HG02678 (cell line): ENCODE measurements at regions not wholly inside any gene's neighbourhood (a gene's known extent, or its start where the extent isn't known, plus 50 kb on each side); places are given as distances from the start of the nearest gene placed in this dataset.

Experiments
- ATAC-seq: cut with Tn5 transposase; IDR thresholded peaks from one replicate; pipeline ENCODE4 v1.9.1; 2021; ENCODE audit warnings: mild to moderate bottlenecking, moderate library complexity; ENCODE audit not compliant: unreplicated experiment

- ATAC-seq = no peak
Measured at GRCh38 chr3:162096874-162097273, 600.3 kb downstream of the OTOL1 start.

- no peak for ATAC-seq
Measured at GRCh38 chr3:162103808-162104207, 607.2 kb downstream of the OTOL1 start.

DNA sequence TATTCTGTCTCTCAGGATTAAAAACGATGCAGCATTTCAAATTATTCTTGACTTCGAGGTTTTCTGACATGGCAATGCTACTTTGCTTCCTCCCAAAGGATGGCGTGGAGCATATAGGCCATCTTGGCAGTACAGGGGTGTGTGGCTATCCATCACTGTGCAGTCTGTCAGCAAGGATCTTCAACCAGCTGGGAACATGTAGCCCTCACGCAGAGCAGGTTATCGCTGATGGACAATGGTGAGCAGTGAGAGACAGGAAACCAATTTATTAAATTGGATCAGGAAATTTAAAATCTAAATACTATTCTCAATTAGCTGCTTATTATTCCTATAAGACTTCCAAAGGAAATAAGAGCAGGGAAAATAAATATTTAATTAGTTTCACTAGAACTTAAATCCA is 615.3 kb downstream of the OTOL1 start:
- no peak for ATAC-seq

DNA sequence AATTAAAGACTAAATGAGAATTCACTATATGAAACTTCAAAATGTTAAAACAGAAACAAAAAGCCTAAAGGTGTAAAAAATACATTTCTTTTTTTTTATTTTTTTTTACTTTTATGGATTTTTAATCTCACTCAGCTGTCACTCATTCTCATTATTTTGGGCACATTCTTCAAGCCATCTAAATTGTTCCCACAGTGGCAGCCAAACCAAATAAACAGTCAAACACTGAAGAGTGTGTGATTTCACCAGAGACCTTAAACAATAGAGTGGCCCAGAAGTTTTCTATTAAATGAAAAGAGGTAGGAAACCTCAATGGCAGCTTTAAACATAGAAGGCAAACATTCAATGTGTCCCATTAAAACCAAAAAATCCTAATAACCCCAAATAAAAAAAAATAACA is 616.1 kb downstream of the OTOL1 start:
- ATAC-seq = no peak

DNA sequence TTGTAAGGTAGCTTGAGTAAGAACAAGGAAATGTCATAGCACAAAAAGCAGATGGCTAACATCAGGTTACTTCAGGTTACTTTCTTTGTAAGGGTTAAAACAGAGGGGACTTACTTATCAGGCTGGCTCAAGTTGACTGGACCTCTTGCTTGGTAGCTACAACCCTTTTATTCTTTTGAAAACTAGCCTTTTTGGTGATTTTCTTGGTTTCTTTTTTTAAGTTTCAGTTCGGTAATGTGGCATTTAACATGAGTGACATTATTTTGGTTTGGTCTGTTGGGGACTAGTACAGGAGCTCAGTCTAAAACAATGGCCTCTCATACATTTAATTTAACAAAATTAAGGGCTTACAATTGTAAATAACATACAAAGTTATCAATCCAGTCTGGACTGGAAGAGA is 621.4 kb downstream of the OTOL1 start:
- ATAC-seq = no peak

- ATAC-seq = no peak
Measured at GRCh38 chr3:162119651-162120050, 623.0 kb downstream of the OTOL1 start.

GRCh38 chr3:162122405-162122804 is 625.8 kb downstream of the OTOL1 start:
- ATAC-seq = no peak

- no peak for ATAC-seq
Measured at GRCh38 chr3:162125790-162126189, 629.2 kb downstream of the OTOL1 start.

GRCh38 chr3:162130582-162130981 is 634.0 kb downstream of the OTOL1 start:
- no peak for ATAC-seq

DNA sequence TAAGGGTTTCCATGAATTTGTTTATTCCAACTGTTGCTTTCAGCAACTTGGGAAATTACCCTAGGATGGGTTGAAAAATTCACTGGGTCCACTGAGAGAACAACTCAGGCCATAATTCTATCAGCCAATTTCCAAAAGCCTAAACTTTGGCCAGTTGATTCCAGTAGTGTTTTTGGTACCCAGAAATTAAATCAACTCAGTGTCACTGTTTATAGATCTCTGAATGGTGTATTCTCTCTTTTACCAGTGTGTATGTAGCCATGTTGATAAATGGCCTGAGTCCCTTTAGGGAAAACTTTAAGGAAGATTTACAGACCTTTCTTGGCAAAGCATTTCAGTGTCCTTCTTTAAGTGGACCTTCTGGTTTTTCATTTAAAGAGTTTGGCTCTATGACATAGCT is 636.4 kb downstream of the OTOL1 start:
- no peak for ATAC-seq

DNA sequence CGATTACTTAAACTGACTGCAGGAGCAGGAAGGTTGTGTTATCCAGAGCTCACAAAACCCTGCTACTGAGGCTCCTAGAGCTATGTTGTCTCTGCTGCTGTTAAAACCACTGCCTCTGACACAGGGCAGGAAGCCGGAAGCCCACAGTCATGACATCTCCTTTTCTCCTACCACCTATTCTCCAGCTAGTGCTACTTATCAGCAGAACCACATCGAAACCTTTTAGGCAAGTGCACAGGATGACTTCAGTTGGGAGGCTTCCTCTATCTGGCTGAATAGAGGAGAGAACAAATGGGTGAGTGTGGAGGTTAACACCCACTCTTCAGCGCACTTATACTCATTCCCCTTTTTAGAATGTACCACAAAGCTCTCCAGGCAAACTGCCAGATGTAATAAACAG is 638.0 kb downstream of the OTOL1 start:
- no peak for ATAC-seq

GRCh38 chr3:162136136-162136535 is 639.5 kb downstream of the OTOL1 start:
- ATAC-seq = no peak

DNA sequence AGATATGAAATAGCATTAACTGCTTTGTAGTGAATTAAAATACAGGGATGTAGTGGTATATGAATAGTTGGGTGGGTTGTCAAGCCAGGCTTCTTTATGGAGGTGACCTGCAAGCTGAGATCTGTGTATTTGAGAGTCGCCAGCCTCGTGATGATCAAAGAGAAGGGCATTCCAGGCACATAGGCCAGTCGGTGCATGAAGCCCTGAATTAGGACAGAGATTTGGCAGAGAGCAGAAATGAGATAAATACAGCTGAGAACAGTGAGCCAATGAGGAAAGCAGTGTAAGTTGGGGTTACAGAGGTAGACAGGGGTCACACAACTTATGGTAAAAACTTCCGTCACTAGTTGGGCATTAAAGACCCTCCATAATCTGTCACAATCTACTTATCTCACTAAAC is 641.9 kb downstream of the OTOL1 start:
- ATAC-seq = no peak

DNA sequence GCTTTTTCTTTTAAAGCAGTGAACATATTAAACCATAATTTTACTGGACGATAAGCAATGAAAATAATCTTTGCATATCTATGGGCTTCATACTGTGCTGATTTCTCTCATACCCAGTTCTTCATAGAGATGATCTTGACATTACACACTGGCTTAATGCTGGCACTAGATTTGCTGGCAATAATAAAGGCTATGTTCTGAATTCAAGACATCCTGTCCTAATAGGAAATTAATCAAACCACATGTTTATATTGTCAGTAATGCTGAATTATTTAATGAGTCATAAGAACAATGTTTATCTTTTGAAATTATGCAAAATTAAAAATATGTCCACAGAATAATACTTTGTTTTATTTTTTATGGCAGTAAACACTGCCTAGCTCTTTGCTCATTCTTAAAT is 643.2 kb downstream of the OTOL1 start:
- ATAC-seq = no peak

- no peak for ATAC-seq
Measured at GRCh38 chr3:162141272-162141791, 644.7 kb downstream of the OTOL1 start.

DNA sequence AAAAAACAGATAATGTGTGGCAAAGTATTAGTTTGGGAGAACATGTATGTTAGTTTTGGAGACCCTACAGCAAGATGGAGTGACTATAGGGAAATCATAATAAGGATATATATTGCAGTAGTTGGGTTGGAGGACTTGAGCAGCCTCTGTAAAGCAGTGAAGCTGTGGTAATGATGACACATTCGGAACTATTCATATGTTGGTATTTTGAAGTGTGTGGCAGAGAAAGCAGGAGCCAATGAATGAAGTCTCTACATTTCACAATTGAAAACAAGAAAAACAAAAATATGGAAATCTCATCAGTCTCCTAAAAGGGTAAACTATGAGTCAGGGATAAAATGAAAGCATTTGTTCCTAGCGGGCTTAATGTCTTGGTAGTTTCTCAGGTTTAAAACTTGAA is 645.9 kb downstream of the OTOL1 start:
- ATAC-seq = no peak

DNA sequence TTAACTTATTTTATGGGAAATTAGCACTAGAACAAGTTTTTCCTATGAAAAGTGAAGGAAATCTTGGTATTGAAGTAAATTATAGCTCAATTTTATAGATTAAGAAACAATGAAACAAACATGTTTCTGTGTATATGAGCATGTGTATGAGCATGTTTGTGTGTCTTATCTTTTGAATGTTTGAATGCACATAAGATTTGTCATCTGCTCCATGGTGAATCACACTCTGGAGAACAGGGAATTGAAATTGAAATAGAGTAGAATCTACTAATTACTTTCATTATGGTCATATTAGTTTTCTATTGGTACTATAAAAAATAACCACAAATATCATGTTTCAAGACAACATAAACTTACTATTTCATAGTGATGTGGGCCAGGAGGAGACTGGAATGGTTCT is 646.6 kb downstream of the OTOL1 start:
- ATAC-seq = no peak

DNA sequence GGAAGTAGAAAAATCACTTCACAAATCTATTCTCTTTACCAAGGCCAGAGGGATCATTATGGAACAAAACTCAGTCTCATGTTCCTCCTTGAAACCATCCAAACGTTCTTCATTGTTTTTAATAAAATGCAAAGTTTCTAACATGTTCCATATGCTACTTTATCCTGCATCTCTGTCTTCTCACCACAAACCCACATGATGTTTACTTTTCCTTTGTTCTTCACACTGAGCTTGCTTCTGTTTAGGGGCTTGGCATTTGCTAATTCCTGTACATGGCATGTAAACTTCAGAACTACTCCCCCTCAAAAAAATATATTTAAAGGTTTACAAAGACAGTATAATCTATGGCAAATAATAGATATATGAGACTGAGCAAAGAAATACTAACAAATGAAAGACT is 651.4 kb downstream of the OTOL1 start:
- ATAC-seq = no peak

DNA sequence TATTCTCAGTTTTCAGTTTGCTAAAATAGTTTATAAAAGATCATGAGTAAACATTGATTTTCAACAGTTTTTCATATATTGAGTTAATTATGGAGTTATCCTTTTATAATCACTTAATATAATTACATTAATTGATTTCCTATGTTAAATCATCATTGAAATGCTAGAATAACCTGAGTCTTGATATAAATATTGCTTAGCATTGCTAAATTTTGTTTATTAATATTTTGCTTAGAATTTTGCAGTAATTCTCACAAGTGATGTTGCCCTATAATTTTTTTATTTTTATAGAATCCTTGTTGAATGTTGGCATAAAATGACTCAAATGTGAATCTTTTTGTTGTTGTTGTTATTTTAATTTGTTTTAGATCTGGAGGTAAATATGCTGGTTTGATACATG is 654.2 kb downstream of the OTOL1 start:
- no peak for ATAC-seq

DNA sequence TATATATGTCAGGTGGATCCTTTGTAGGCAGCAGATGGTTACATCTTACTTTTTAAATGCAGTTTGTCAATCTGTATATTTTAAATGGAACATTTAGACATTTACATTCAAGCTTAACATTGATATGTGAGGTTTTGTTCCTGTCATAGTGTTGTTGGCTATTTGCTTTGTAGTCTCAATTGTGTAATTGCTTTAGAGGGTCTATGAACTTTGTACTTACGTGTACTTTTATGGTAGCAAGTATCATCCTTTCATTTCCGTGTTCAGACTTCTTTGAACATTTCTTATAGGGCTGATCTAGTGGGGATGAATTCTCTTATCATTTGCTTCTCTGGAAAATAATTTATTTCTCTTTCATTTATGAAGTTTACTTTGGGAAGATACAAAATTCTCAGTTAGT is 656.0 kb downstream of the OTOL1 start:
- ATAC-seq = no peak

DNA sequence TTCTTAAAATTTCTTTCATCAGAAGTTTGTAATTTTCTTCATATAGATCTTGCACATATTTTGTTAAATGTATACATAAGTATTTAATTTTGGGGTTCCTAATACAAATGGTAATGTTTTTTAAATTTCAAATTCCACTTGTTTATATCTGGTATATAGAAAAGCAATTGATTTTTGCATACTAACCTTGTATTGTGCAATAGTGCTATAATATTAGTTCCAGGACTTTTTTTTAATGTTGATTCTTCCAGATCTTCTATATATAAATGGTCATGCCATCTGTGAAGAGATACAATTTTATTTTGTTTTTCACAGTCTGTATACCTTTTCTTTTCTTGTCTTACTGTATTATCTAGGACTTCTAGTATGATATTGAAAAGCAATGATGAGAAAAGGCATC is 665.0 kb downstream of the OTOL1 start:
- ATAC-seq = no peak

DNA sequence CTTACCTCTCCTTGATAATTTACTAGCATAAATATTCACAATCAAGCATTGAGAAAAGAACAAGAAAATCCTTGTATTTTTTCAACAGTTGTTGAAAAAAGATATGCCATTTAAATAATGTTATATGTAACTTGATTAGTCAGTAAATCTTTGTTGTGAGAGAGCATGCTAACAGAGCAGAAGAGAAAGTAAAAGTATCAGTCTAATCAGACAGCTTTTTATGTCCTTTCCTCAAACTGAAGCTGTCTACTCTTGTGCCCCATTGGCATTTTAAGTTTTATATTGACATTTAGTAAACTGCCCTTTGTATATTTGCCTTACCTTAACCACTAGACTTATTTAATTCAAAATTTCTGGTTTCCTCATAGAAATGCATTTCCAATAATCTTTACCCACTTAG is 668.7 kb downstream of the OTOL1 start:
- ATAC-seq = no peak

GRCh38 chr3:162166543-162166942 is 669.9 kb downstream of the OTOL1 start:
- ATAC-seq = no peak

- no peak for ATAC-seq
Measured at GRCh38 chr3:162168715-162169114, 672.1 kb downstream of the OTOL1 start.
